HepG2 (cell line): ENCODE measurements at regions not wholly inside any gene's neighbourhood (a gene's known extent, or its start where the extent isn't known, plus 50 kb on each side); places are given as distances from the start of the nearest gene placed in this dataset.

Experiments used
- CBX1 ChIP-seq: IDR thresholded peaks from one replicate; pipeline ENCODE4 v1.6.1; 2016; ENCODE audit warnings: antibody characterized with exemption, low read depth
- KLF15 ChIP-seq: sonication (generic); formaldehyde crosslinking; IDR thresholded peaks from 2 replicates; pipeline ENCODE4 v1.8.1; 2023; ENCODE audit warnings: borderline replicate concordance, mild to moderate bottlenecking, inconsistent platforms, missing genetic modification reagents, mixed read lengths
- MXD3 ChIP-seq: IDR thresholded peaks from 2 replicates; pipeline ENCODE4 v1.6.1; 2016; ENCODE audit warnings: mild to moderate bottlenecking, missing biosample characterization, missing genetic modification reagents
- TEAD2 ChIP-seq: sonication (generic); formaldehyde crosslinking; IDR thresholded peaks from 2 replicates; pipeline ENCODE4 v1.9.0; 2021; ENCODE audit warnings: missing genetic modification reagents
- TOPORS ChIP-seq: sonication (generic); formaldehyde crosslinking; IDR thresholded peaks from 2 replicates; pipeline ENCODE4 v1.8.0; 2023; ENCODE audit warnings: mild to moderate bottlenecking, missing genetic modification reagents
- ZNF574 ChIP-seq: sonication (generic); formaldehyde crosslinking; IDR thresholded peaks from 2 replicates; pipeline ENCODE4 v1.4.0; 2020; ENCODE audit warnings: missing genetic modification reagents
- ZNF687 ChIP-seq: sonication (generic); formaldehyde crosslinking; IDR thresholded peaks from 2 replicates; pipeline ENCODE4 v1.5.1; 2020; ENCODE audit warnings: mild to moderate bottlenecking, missing genetic modification reagents, moderate library complexity

GRCh38 chr7:92926697-92927044 is 90.3 kb upstream of the CDK6 start (continued):
- TF ChIP-seq ZNF687: no peak
- no peak for TF ChIP-seq TOPORS
- TF ChIP-seq KLF15 (CRISPR knock-in tag): no peak
- no peak for TF ChIP-seq CBX1
- TF ChIP-seq ZNF574 (CRISPR knock-in tag): 0 out of 2 replicates have a peak, but pooled peaks have one; percentile 13
- no peak for TF ChIP-seq TEAD2 (CRISPR knock-in tag)
- TF ChIP-seq MXD3 (CRISPR knock-in tag): no peak
- TF ChIP-seq, all 625 proteins: peak for 4
